Activated CD4-positive, alpha-beta T cell treated with anti-CD3 and anti-CD28 coated beads, Interleukin-2, amount 50 U/mL, for 24 hours (primary cell): ENCODE measurements at regions not wholly inside any gene's neighbourhood (a gene's known extent, or its start where the extent isn't known, plus 50 kb on each side); places are given as distances from the start of the nearest gene placed in this dataset.
"Not testable (repeated sequence)": the region's sequence is repeated elsewhere in the genome, so short reads cannot be mapped to it uniquely, and the experiment has no call there.

Experiments used
- DNase-seq, 2 donors: peaks; one replicate each; pipeline ENCODE4 v3.0.0-alpha.2; 2020; ENCODE audit warnings: low read depth in 1 of 2, low spot score in 1 of 2

GRCh38 chrX:26908218-26908617 lies 554.9 kb downstream of the PPP4R3C start:
- no peak for DNase-seq

- no peak for DNase-seq
Observed at GRCh38 chrX:26889574-26889973, 573.6 kb downstream of the PPP4R3C start.

GRCh38 chrX:26873736-26874135 lies 589.4 kb downstream of the PPP4R3C start:
- no peak for DNase-seq

GRCh38 chrX:26871967-26872366 lies 591.2 kb downstream of the PPP4R3C start:
- DNase-seq = no peak

GRCh38 chrX:26851981-26852380 lies 611.2 kb downstream of the PPP4R3C start:
- no peak for DNase-seq

- DNase-seq = no peak
Observed at GRCh38 chrX:26848511-26848910, 614.6 kb downstream of the PPP4R3C start.

GRCh38 chrX:26845056-26845455 lies 618.1 kb downstream of the PPP4R3C start:
- no peak for DNase-seq

- DNase-seq = no peak
Observed at GRCh38 chrX:26822448-26822847, 606.5 kb downstream of the MAGEB5 start.

GRCh38 chrX:26789751-26790150 lies 573.8 kb downstream of the MAGEB5 start:
- no peak for DNase-seq

GRCh38 chrX:26788402-26788998 lies 572.5 kb downstream of the MAGEB5 start:
- DNase-seq = no peak

GRCh38 chrX:26783512-26784225 lies 567.7 kb downstream of the MAGEB5 start:
- DNase-seq = no peak

- DNase-seq = no peak
Observed at GRCh38 chrX:26778320-26778888, 562.4 kb downstream of the MAGEB5 start.

- DNase-seq = no peak
Observed at GRCh38 chrX:26762253-26762652, 546.3 kb downstream of the MAGEB5 start.

- DNase-seq = not testable (repeated sequence)
Observed at GRCh38 chrX:26755760-26756159, 539.8 kb downstream of the MAGEB5 start.

- DNase-seq = no peak
Observed at GRCh38 chrX:26747877-26748276, 531.9 kb downstream of the MAGEB5 start.

GRCh38 chrX:26722666-26723428 lies 506.9 kb downstream of the MAGEB5 start:
- no peak for DNase-seq

- no peak for DNase-seq
Observed at GRCh38 chrX:26672571-26672970, 456.6 kb downstream of the MAGEB5 start.

GRCh38 chrX:26670521-26670920 lies 454.6 kb downstream of the MAGEB5 start:
- no peak for DNase-seq

GRCh38 chrX:26664919-26665318 lies 448.9 kb downstream of the MAGEB5 start:
- DNase-seq = no peak

GRCh38 chrX:26653050-26653449 lies 437.1 kb downstream of the MAGEB5 start:
- DNase-seq = no peak

- no peak for DNase-seq
Observed at GRCh38 chrX:26651755-26652154, 435.8 kb downstream of the MAGEB5 start.

GRCh38 chrX:26649534-26649933 lies 433.6 kb downstream of the MAGEB5 start:
- no peak for DNase-seq
